GM19351 (cell line): ENCODE measurements at regions not wholly inside any gene's neighbourhood (a gene's known extent, or its start where the extent isn't known, plus 50 kb on each side); places are given as distances from the start of the nearest gene placed in this dataset.

Experiments used
- ATAC-seq: cut with Tn5 transposase; IDR thresholded peaks from one replicate; pipeline ENCODE4 v1.9.1; 2021; ENCODE audit warnings: mild to moderate bottlenecking, moderate library complexity; ENCODE audit not compliant: unreplicated experiment

GRCh38 chr16:59320657-59321056 is 586.5 kb upstream of the GOT2 start:
- ATAC-seq, result no peak

DNA sequence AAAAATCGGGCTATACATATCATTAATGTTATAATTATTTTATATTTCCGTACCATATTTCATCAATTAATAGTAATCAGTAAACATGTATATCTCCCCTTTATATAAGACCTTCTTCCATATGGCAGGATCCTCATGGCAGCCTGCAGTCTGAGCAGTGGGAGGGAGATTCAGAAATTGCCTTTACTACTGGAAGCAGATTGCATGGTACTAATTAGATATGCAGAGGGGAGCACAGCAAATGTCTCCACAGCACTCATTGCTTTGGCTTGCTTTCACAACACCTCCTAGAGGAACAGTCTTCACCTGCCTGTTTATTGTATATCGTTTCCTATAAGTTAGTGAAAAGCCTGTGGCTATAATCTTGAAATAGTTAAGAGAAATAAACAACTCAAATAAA is 585.8 kb upstream of the GOT2 start:
- ATAC-seq, result no peak

DNA sequence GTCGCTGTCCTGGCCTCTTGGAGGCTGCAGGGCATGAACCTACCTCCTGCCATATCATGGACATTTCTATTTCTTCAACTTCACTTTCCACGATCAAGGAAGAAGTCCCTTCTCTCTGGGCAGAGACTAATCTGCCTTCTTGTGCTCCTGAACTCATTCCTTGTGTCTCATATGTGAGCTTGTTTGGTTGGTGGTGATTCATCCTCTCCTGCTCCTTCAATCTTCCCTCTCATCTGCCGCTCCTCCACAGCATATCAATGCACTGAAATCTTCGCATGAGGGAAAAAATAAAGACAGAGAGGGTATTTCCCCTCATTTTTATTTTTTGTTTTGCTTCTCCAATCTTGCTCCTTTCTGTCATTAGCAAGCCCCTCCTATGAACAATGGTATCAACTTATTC is 571.7 kb upstream of the GOT2 start:
- no peak for ATAC-seq

DNA sequence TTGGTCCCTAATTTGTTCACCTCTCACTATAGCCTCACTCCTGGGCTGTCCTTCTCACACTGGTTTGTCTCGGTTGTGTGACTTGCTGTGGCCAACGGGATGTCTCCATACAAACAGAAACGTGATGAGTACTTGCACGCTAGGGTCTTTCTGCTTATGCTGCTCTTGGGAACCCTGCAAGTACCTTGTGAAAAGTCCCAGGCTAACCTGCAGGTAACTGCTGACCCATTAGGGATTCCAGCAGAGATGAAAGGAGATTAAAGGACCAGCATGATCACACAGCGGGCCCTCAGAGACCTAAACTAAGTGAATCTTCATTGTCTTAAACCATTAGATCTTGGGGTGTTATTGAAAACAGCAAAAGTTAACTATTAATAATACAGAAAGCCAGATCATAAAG is 562.8 kb upstream of the GOT2 start:
- ATAC-seq, result no peak

DNA sequence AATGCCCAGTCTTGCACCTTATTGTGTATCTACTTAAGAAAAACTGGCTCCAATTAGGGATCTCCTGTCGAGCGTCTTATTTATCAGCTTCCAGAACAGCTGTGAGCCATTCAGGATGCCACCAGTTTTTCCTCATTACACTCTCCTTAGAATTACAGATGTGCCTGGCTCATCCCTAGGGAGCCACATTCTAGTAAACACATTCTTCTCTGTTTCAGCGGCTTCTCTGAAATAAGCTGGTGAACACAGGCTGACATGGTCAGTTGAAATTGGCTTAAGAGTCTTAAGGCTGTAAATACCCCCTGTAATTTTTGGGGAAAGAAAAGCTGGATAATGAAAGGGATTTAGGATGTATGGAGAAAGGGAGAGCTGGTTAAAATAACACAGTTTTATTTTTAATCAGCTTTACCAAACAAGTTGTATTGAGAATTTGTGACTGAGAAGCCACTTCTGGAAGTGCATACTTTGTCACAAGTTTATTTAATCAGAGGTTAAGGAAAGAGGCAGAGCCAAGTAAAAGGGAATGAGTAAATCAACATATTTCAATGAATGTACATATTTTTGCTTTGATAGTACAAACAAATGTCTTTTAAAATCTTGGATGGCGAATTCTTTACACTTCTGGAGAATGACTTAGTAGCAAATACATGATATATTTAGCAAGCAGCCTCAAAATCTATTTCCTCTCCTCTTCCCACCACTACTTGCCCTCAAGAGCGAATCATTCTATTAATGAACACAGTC is 562.0 kb upstream of the GOT2 start:
- ATAC-seq, result no peak

DNA sequence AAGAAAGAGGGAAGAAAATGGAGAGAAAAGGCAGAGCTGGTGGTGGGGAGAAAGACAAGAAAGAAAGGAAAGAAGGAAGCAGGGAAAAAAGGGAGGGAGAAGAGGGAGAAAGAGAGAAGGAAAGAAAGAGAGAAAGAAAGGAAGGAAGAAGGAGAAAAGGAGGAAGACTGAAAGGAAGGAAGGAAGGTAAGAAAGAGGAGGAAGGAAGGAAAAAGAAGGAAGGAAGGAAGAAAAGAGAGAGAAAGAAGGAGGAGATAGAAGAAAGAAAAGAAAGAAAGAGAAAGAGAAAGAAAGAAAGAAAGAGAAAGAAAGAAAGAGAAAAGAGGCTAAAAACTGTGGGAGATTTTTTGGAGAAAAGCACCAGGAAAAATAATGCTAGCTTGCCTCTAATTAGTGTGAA is 561.4 kb upstream of the GOT2 start:
- no peak for ATAC-seq

DNA sequence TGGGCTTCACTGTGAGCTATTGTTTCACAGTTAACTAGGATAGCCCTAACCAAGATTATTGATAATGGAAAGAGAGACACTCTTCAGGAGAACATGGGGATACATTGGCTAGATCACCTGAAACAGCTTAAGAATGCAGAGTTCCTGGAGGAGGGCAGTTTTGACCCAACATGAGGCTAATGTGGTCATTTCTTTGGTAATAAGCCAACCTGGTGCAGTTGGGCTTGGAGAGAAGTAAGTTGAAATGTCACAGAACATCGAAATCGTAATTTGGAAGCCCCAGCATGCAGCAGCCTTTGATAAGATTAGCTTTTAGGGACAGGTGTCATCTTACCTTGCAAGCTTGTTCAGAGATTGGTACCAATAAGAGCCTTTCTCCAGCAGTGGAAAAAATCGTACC is 556.6 kb upstream of the GOT2 start:
- ATAC-seq, result no peak

DNA sequence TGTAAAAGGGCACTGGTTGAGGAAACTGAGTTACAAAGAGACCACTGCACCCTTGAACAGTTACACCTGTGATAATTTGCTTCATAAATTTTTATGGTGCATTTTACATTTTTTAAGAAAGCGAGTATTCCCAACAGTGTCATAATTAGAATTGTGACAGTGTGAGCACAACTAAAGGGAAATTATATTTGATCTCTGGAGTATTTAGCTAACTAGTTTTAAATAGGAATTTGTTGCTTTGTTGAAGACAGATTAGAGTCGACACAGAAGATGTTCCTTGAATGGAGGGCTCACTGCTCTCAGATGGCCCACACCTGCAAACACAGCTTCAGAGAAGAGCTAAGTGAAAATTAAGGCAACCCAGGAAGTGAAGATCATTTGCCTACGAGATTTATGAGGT is 555.0 kb upstream of the GOT2 start:
- no peak for ATAC-seq

- ATAC-seq, result no peak
Observed at GRCh38 chr16:59274141-59274540, 540.0 kb upstream of the GOT2 start.

DNA sequence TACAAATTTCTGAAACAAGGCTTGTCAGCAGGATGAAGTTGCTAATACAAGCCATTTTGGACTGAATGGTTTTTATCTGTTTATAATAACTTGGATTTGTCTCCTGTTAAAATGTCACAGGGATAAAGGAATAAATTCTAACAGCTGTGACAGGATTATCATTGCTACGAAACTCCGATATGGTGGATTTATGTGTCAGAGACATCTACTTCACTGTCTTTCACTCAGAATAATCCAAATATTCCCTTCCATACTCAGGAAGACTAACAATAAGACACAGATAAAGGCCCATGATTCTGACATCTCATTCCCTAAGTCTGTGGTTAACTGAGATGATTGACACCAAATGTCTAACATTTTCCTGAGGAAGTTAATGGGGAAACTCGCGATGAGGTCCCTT is 529.8 kb upstream of the GOT2 start:
- ATAC-seq, result no peak

- ATAC-seq, result no peak
Observed at GRCh38 chr16:59260892-59261291, 526.8 kb upstream of the GOT2 start.

DNA sequence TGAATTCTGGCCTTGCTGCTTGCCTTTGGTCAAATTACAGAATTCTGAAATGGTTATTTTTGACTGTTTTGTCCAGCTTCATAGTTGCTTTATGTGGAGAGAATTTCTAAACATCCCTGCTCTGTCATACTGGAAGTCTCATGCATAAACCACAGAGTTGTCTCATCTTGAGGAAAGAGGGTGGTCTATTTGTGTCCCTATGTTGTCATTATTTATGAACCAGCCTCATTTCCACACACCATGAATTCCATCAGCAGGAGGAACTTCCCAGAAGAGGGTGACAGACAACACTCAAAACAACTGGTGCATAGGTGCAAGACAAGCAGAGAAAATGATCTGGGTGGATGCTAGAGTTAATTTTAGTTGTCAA is 525.8 kb upstream of the GOT2 start:
- ATAC-seq, result no peak

- ATAC-seq, result no peak
Observed at GRCh38 chr16:59259074-59259949, 525.2 kb upstream of the GOT2 start.

DNA sequence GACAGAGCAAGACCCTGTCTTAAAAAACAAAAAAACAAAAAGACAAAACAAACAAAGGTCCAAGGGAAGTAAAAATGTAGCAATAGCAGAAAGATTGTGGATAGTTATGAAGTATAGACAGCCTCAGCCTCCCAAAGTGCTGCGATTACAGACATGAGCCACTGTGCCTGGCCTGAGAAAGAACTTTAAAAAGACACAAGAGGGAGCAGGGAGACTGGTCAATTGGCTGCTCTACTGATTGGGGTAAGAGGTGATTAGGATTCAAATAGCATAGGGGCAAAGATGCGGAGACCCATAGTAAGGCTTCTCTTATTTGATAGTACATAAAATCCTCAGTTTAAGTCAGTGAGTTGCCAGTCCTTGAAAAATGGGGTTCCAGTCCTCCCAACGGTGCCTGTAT is 518.2 kb upstream of the GOT2 start:
- no peak for ATAC-seq

- no peak for ATAC-seq
Observed at GRCh38 chr16:59249011-59249410, 514.9 kb upstream of the GOT2 start.

- no peak for ATAC-seq
Observed at GRCh38 chr16:59242556-59242955, 508.4 kb upstream of the GOT2 start.

GRCh38 chr16:59238246-59238645 is 504.1 kb upstream of the GOT2 start:
- ATAC-seq, result no peak

DNA sequence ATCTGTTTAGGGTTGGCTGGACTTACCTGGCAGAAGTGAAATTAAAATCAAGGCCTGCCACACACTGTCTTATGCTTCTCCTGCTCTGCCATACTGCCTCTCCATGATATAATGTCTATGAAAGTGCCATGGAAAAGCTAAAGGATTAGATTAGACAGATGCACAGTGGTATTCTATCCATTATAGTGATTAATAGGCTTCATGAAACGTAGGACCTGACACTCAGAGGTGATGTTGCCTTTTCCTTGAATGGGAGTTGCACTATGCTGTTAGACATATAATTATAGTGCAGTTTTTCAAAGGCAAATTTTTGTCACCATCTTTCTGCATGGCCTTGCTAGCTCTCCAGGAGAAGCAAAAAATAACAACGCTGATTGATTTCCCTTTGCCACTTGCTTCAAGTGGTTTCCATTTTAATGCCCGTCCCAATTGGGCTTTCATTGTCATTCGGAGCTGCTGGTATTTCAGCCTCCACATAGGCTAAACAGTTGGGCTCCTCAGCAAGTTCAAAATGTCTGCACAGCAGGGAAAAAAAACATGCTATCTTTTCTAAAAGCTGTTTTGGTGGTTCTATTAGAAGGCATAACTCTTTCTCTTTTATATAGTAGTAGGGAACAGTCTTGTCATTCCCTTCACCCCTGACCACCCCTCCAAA is 502.8 kb upstream of the GOT2 start:
- no peak for ATAC-seq

- no peak for ATAC-seq
Observed at GRCh38 chr16:59224401-59224800, 490.3 kb upstream of the GOT2 start.

- no peak for ATAC-seq
Observed at GRCh38 chr16:59220011-59220410, 485.9 kb upstream of the GOT2 start.

- ATAC-seq, result no peak
Observed at GRCh38 chr16:59216291-59216690, 482.2 kb upstream of the GOT2 start.

- ATAC-seq, result no peak
Observed at GRCh38 chr16:59214455-59214854, 480.3 kb upstream of the GOT2 start.
